ENCODE measurements at regions not wholly inside any gene's neighbourhood (a gene's known extent, or its start where the extent isn't known, plus 50 kb on each side); places are given as distances from the start of the nearest gene placed in this dataset.

GRCh38 chr2:217258170-217258569 lies 398.3 kb upstream of the TNP1 start:
- peaks cover 0 to 99% (median 0%) of the 10 kb centered on the region in 11 experiments; a peak in 6 of 22 replicates for H3K27me3 ChIP-seq
- peaks cover 5 to 13% (median 9%) of the 10 kb centered on the region in 10 experiments; a peak in 15 of 20 replicates for H3K4me1 ChIP-seq
- H3K9ac ChIP-seq = no peak overlapping the region
- H3K4me2 ChIP-seq = no peak overlapping the region
- TF ChIP-seq Cebpa-rat (IDR thresholded peaks at IDR 0.05) = no peak
- H3K27ac ChIP-seq = no peak overlapping the region
- no peaks in the 10 kb centered on the region for H3K36me3 ChIP-seq
- peaks cover 0 to 16% (median 0%) of the 10 kb centered on the region in 11 experiments; a peak in 5 of 22 replicates for H3K9me3 ChIP-seq (replicated peaks in 1 of 11)
- no peak overlapping the region for H3K4me3 ChIP-seq
- no peaks in the 10 kb centered on the region for H4K20me1 ChIP-seq

GRCh38 chr2:217256251-217256650 lies 396.4 kb upstream of the TNP1 start:
- Histone ChIP-seq H4K20me1 (no peaks in the 10 kb centered on the region), H3K27ac (no peak overlapping the region), H3K9me3 (replicated peaks in 1 of 11) (no peaks in the 10 kb centered on the region), H3K4me3 (no peak overlapping the region), H3K4me1 (peaks cover 0 to 7% (median 3%) of the 10 kb centered on the region in 10 experiments; a peak in 14 of 20 replicates), H3K9ac (no peak overlapping the region), H3K4me2 (no peak overlapping the region), H3K27me3 (peaks cover 0 to 99% (median 0%) of the 10 kb centered on the region in 11 experiments; a peak in 7 of 22 replicates), H3K36me3 (no peaks in the 10 kb centered on the region)
- no peak for TF ChIP-seq Cebpa-rat (IDR thresholded peaks at IDR 0.05)

GRCh38 chr2:217254111-217254510 lies 394.2 kb upstream of the TNP1 start:
- TF ChIP-seq Cebpa-rat (IDR thresholded peaks at IDR 0.05) = no peak
- H3K27me3 ChIP-seq = peaks cover 0 to 99% (median 0%) of the 10 kb centered on the region in 11 experiments; a peak in 7 of 22 replicates
- no peak overlapping the region for H3K9ac ChIP-seq
- no peaks in the 10 kb centered on the region for H3K36me3 ChIP-seq
- H3K27ac ChIP-seq = no peak overlapping the region
- no peak overlapping the region for H3K4me2 ChIP-seq
- H4K20me1 ChIP-seq = 0 out of 22 replicates have a peak, but pooled peaks cover 0 to 8% (median 0%) of the 10 kb centered on the region in 11 experiments
- H3K9me3 ChIP-seq (replicated peaks in 1 of 11) = no peaks in the 10 kb centered on the region
- no peak overlapping the region for H3K4me3 ChIP-seq
- H3K4me1 ChIP-seq = peaks cover 0 to 13% (median 9%) of the 10 kb centered on the region in 10 experiments; a peak in 16 of 20 replicates

GRCh38 chr2:217252181-217252580 lies 392.3 kb upstream of the TNP1 start:
- Histone ChIP-seq H3K27me3 (peaks cover 0 to 99% (median 0%) of the 10 kb centered on the region in 11 experiments; a peak in 8 of 22 replicates), H3K36me3 (no peaks in the 10 kb centered on the region)
- TF ChIP-seq Cebpa-rat (IDR thresholded peaks at IDR 0.05) = no peak

GRCh38 chr2:217250013-217250524 lies 390.2 kb upstream of the TNP1 start:
- H3K27me3 ChIP-seq = peaks cover 0 to 99% (median 0%) of the 10 kb centered on the region in 11 experiments; a peak in 8 of 22 replicates
- no peak for TF ChIP-seq Cebpa-rat (IDR thresholded peaks at IDR 0.05)
- H3K4me2 ChIP-seq = peak overlapping the region in 9 of 11 experiments; percentile 19 to 88 (median 78); a peak in 15 of 22 replicates
- H3K27ac ChIP-seq = no peak overlapping the region
- no peaks in the 10 kb centered on the region for H3K36me3 ChIP-seq
- no peaks in the 10 kb centered on the region for H3K9me3 ChIP-seq (replicated peaks in 1 of 11)
- H3K4me1 ChIP-seq = peaks cover 5 to 31% (median 27%) of the 10 kb centered on the region in 10 experiments
- H3K4me3 ChIP-seq = no peak overlapping the region
- H4K20me1 ChIP-seq = peaks cover 0 to 16% (median 0%) of the 10 kb centered on the region in 11 experiments; a peak in 3 of 22 replicates
- H3K9ac ChIP-seq = no peak overlapping the region

More at GRCh38 chr2:217252181-217252580, 392.3 kb upstream of the TNP1 start:
- Histone ChIP-seq H3K9me3 (replicated peaks in 1 of 11) (no peaks in the 10 kb centered on the region), H3K9ac (no peak overlapping the region), H3K4me1 (peaks cover 5 to 31% (median 27%) of the 10 kb centered on the region in 10 experiments), H3K27ac (no peak overlapping the region), H4K20me1 (peaks cover 0 to 16% (median 0%) of the 10 kb centered on the region in 11 experiments; a peak in 3 of 22 replicates), H3K4me3 (no peak overlapping the region), H3K4me2 (no peak overlapping the region)

GRCh38 chr2:217249121-217250012 lies 389.5 kb upstream of the TNP1 start:
- Histone ChIP-seq H3K4me1 (peaks cover 5 to 32% (median 27%) of the 10 kb centered on the region in 10 experiments), H4K20me1 (peaks cover 0 to 16% (median 0%) of the 10 kb centered on the region in 11 experiments; a peak in 3 of 22 replicates), H3K27ac (no peak overlapping the region), H3K4me3 (no peak overlapping the region), H3K9ac (no peak overlapping the region), H3K9me3 (replicated peaks in 1 of 11) (no peaks in the 10 kb centered on the region), H3K36me3 (no peaks in the 10 kb centered on the region), H3K27me3 (peaks cover 0 to 100% (median 0%) of the 10 kb centered on the region in 11 experiments; a peak in 8 of 22 replicates), H3K4me2 (peak overlapping the region in 9 of 11 experiments; percentile 62 to 88 (median 78); a peak in 18 of 22 replicates)
- TF ChIP-seq Cebpa-rat (IDR thresholded peaks at IDR 0.05) = no peak

GRCh38 chr2:217248312-217248935 lies 388.6 kb upstream of the TNP1 start:
- peak overlapping the region in 1 of 11 experiments; percentile 33; a peak in 1 of 22 replicates for H3K9ac ChIP-seq
- H3K27me3 ChIP-seq = peaks cover 0 to 100% (median 0%) of the 10 kb centered on the region in 11 experiments; a peak in 8 of 22 replicates
- H3K27ac ChIP-seq = no peak overlapping the region
- H3K4me3 ChIP-seq = peak overlapping the region in 3 of 10 experiments; percentile 17 to 27 (median 23); a peak in 2 of 20 replicates
- peak overlapping the region; percentile 53 to 88 (median 78) for H3K4me2 ChIP-seq
- peaks cover 5 to 41% (median 34%) of the 10 kb centered on the region in 10 experiments for H3K4me1 ChIP-seq
- peaks cover 0 to 16% (median 0%) of the 10 kb centered on the region in 11 experiments; a peak in 3 of 22 replicates for H4K20me1 ChIP-seq
- H3K9me3 ChIP-seq (replicated peaks in 1 of 11) = no peaks in the 10 kb centered on the region
- TF ChIP-seq Cebpa-rat (IDR thresholded peaks at IDR 0.05) = no peak
- no peaks in the 10 kb centered on the region for H3K36me3 ChIP-seq

- H3K9ac ChIP-seq = no peak overlapping the region
- peak overlapping the region in 8 of 11 experiments; percentile 77 to 88 (median 80); a peak in 17 of 22 replicates for H3K4me2 ChIP-seq
- H3K9me3 ChIP-seq (replicated peaks in 1 of 11) = no peaks in the 10 kb centered on the region
- no peak overlapping the region for H3K4me3 ChIP-seq
- H3K27ac ChIP-seq = no peak overlapping the region
- no peaks in the 10 kb centered on the region for H3K36me3 ChIP-seq
- peaks cover 0 to 100% (median 0%) of the 10 kb centered on the region in 11 experiments; a peak in 8 of 22 replicates for H3K27me3 ChIP-seq
- H3K4me1 ChIP-seq = peaks cover 5 to 41% (median 34%) of the 10 kb centered on the region in 10 experiments
- TF ChIP-seq Cebpa-rat (IDR thresholded peaks at IDR 0.05) = no peak
- H4K20me1 ChIP-seq = peaks cover 0 to 16% (median 0%) of the 10 kb centered on the region in 11 experiments; a peak in 3 of 22 replicates
Observed at GRCh38 chr2:217247476-217247875, 387.6 kb upstream of the TNP1 start.

Data from BLaER1 treated with 17β-estradiol and CSF1 and Interleukin-3, amounts not matched to agents 10 nM and 100 nM (cell line).